IPS-NIHi7 (cell line): ENCODE measurements at regions not wholly inside any gene's neighbourhood (a gene's known extent, or its start where the extent isn't known, plus 50 kb on each side); places are given as distances from the start of the nearest gene placed in this dataset.

Source experiments
- DNase-seq: peaks from one replicate; pipeline ENCODE4 v3.0.0; 2012; ENCODE audit warnings: mixed read lengths; ENCODE audit errors: extremely low spot score

DNA sequence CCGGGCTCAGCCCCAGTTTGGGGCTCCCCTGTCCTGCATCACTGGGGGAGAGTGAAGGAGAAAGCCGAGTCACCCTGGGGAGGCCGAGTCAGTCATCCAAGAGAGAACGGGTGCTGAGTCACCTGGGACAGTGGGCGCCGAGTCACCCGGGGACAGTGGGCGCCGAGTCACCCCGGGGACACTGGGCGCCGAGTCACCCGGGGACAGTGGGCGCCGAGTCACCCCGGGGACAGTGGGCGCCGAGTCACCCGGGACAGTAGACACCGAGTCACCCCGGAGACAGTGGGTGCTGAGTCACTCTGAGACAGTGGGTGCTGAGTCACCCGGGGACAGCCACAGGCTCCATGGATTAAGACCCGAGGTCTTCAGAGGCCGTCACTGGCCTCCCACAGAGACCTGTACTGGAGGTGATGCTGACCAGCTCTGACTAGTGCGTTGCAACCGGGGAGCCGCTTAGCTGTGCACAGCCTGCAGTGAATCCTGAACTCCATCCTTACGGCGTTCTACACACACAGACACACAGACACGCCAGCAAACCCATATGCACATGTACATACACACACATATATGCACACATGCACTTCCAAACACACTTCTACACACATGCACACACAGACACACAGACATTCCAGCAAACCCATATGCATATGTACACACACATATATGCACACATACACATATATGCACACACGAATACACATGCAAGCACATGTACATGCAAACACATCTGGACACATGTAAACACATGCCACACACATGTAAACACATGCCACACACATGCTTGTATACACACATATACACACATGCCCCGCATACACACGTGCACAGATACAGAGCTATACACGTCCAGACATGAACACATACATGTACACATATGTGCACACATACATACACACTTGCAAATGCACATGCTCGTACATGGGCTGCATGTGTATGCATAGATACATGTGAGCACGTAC, 64.9 kb upstream of the GALNT9 start:
- DNase-seq = no peak

GRCh38 chr12:132393245-132393795, 63.9 kb upstream of the GALNT9 start:
- no peak for DNase-seq

DNA sequence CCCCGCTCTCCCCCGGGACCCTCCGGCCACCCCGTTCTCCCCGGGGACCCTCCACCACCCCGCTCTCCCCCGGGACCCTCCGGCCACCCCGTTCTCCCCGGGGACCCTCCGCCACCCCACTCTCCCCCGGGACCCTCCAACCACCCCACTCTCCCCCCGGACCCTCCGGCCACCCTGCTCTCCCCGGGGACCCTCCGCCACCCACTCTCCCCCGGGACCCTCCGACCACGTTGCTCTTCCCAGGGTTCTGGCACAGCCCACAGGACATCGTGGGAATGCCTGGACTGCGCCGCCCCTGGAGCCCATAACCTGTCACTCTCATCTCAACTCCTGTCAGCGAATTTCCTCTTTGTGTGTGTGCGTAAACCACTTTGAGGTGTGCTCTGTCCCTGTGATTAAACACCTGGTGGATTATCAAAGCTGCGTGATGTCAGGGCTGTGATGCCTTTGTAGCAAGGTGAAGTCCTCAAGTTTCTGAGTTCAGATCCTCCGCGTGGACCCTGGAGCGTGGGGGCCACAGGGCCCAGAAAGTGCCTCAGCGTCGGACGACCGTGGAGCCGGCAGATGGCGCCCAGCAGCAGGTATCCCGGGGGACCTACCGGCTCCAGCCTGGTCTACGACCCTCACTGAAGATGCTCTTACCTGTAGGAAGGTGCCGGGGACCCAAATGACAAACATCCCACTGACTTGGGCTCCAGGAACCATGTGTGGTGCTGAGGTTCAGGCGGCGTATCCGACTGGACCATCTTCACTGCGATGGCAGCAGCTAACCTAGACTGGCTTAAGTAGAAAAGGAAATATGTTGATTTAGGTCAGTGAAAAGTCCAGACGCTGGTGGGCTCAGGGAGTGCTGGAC, 63.2 kb upstream of the GALNT9 start:
- no peak for DNase-seq

DNA sequence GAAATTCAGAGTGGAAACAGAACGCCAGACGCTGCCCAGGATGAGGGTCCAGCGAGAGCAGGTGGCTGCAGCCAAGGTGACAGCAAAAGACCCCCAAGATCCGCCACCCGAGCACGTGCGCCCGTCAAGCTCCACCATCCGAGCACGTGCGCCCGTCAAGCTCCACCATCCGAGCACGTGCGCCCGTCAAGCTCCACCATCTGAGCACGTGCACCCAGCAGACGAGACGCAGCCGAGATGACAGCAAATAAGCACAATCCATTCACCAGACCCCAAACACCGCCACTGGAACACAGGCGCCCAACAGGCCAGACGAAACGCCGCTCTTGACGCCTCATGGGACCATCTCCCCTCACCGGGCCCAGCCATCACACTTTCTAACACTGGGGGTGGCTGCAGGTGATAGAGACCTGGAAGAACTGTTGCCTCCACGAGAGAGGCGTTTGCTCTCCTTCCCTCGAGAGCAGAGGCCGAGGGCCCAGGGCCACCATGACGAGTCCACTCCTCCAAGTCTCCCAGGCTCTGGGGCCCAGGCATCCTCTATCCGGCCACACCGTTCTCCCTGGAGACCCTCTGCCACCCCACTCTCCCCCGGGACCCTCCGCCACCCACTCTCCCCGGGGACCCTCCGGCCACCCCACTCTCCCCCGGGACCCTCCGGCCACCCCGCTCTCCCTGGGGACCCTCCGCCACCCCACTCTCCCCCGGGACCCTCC, 62.1 kb upstream of the GALNT9 start:
- DNase-seq = no peak

- DNase-seq = no peak
Measured at GRCh38 chr12:132390287-132391076, 61.1 kb upstream of the GALNT9 start.

- no peak for DNase-seq
Measured at GRCh38 chr12:132389526-132390286, 60.3 kb upstream of the GALNT9 start.

GRCh38 chr12:132389026-132389425, 59.6 kb upstream of the GALNT9 start:
- DNase-seq = no peak

DNA sequence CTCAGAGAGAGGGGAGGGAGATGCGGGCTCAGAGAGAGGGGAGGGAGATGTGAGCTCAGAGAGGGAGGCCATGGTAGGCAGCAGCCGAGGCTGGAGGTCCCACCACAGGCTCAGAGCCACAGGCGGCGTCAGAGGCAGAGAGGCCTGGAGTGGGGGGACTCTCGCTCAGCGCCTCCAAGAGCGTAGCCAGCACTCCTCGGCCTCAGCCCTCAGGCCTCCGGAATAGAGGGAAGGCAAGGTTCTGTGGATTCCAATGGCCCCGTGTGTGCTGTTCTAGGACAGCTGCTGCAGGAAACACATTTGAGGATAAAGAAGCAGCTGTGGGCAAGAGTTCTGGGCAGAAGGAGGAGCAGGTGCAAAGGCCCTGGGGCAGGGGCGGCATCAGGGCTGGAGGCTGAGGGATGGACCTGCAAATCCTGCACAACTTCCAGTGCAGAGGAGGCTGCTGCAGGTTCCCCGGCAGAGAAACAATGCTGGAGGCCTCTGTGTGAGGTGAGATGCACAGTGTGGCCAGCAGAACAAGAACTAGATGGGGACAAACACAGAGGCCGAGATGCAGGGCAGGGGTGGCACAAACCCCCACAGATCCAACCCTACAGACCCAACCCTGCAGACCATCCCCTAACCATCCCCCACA, 59.1 kb upstream of the GALNT9 start:
- DNase-seq = no peak

DNA sequence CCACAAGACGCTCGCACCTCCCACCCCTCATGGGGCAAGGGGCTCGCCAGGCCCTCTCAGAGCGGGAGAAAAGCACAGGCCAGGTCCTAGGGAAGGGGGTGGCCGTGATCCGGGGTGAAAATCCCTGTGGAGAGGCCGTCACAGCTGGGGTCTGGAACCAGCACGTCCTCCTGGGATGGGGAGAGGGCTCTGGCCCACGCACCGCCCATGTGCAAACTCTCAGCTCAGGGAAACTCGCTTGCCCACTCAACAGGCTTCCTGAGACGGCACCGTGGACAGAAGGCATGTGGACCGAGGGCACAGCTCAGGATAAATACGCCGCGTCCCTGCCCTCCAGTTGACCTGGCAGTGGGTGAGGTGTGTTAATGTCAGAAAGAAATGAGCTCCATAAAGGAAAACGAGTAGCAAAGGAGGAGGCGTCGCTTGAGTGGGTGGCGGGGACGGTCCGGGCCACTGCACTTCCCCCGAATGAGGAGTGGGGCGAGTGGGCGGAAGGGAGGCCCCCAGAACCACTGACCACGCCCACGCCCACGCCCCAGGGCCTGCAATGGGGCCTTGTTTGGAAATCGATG, 57.6 kb upstream of the GALNT9 start:
- no peak for DNase-seq

GRCh38 chr12:132385923-132386751, 56.7 kb upstream of the GALNT9 start:
- DNase-seq = no peak

GRCh38 chr12:132384916-132385774, 55.8 kb upstream of the GALNT9 start:
- DNase-seq = no peak

DNA sequence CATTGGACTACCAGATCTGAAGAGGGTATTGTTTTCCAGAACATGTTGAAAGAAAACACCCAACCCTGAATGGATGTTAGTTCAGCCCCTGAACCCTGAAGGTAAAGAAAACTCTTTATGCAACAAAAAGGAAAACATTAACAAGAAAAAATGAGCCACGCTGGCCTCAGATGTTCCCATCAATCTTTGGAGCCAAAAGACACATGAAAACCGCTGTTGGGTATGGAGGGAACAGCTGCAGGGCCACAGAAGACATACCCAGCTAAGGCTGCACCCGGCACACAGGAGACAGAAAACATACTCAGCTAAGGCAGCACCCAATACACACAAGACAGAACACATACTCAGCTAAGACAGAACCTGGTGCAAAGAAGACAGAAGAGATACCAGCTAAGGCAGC, 51.3 kb upstream of the GALNT9 start:
- DNase-seq = no peak

DNA sequence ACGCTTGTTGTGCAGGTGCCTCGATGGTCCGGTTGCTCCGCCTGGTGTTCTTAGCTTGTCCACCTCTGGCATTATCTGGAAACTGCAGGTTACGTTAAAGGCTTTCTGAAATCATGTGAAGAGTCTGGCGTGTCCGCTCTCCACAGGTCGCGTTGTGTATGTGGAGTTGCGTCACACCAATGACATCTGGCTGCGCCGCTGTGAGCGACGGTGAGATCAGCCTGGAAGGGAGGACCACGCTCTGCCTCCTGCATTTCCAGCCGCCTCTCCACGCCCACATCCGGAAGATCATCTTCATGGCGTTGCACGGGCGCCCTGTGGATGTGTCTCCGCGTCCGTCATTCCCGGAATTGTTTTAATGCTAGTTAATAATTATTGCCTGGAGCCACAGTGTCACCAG, 50.6 kb upstream of the GALNT9 start:
- DNase-seq = no peak

- no peak for DNase-seq
Measured at GRCh38 chr12:132379576-132379975, 50.2 kb upstream of the GALNT9 start.
